ENCODE measurements at regions not wholly inside any gene's neighbourhood (a gene's known extent, or its start where the extent isn't known, plus 50 kb on each side); places are given as distances from the start of the nearest gene placed in this dataset.

- TF ChIP-seq TAF1 (conservative IDR thresholded peaks at IDR 0.05) (no peak), EGR1 (IDR thresholded peaks at IDR 0.05; ENCODE audit: low read depth in 2 of 2) (no peak), CTCF (IDR thresholded peaks at IDR 0.05; ENCODE audit: low read depth, low read length, missing input control) (no peak), ZBTB33 (IDR thresholded peaks at IDR 0.05) (no peak), REST (IDR thresholded peaks at IDR 0.05) (no peak), GABPA (IDR thresholded peaks at IDR 0.05 in 1 of 2, conservative IDR thresholded peaks at IDR 0.05 in 1 of 2) (no peak), SP1 (IDR thresholded peaks at IDR 0.05) (no peak), YY1 (IDR thresholded peaks at IDR 0.05) (no peak)
These were observed 437.2 kb upstream of the PKDCC start for GRCh38 chr2:41610501-41611190.
